MCF 10A (cell line): ENCODE measurements at regions not wholly inside any gene's neighbourhood (a gene's known extent, or its start where the extent isn't known, plus 50 kb on each side); places are given as distances from the start of the nearest gene placed in this dataset.

ENCODE experiments used
- BruUV-seq: library from RNA; stranded (reverse); fragments of 400-500 nt; replicated peaks from 2 replicates; lab custom pipeline; 2021; lab: Mats Ljungman, UMichigan
- CTCF ChIA-PET: fragments of 300-600 bp; sonication (Branson Sonifier 250); formaldehyde crosslinking; extraction: SDS; loops from one replicate; lab custom pipeline; 2021; ENCODE audit warnings: antibody characterized with exemption, inconsistent platforms; lab: Yijun Ruan, JAX
- POLR2A ChIA-PET: fragments of 300-600, 350-650 bp; sonication (Branson Sonifier 250); formaldehyde crosslinking; extraction: SDS; loops from one replicate; lab custom pipeline; 2020; ENCODE audit warnings: antibody characterized with exemption, inconsistent platforms; lab: Yijun Ruan, JAX
- DNase-seq: peaks from one replicate; pipeline ENCODE4 v3.0.0-alpha.2; 2018; ENCODE audit not compliant: unreplicated experiment
- H3K27ac Mint-ChIP-seq: one replicate; pipeline ENCODE4 v1.8.0; 2022; ENCODE audit warnings: mild to moderate bottlenecking, low read depth, mixed read lengths; ENCODE audit not compliant: unreplicated experiment
- H3K27me3 Mint-ChIP-seq: one replicate; pipeline ENCODE4 v1.8.0; 2022; ENCODE audit warnings: mixed read lengths; ENCODE audit not compliant: insufficient read depth, unreplicated experiment
- H3K36me3 Mint-ChIP-seq: one replicate; pipeline ENCODE4 v1.8.0; 2022; ENCODE audit warnings: mild to moderate bottlenecking, moderate library complexity, mixed read lengths; ENCODE audit not compliant: insufficient read depth, unreplicated experiment
- H3K4me1 Mint-ChIP-seq: one replicate; pipeline ENCODE4 v1.8.0; 2022; ENCODE audit warnings: mixed read lengths; ENCODE audit not compliant: insufficient read depth, unreplicated experiment
- H3K4me3 Mint-ChIP-seq: one replicate; pipeline ENCODE4 v1.8.0; 2022; ENCODE audit warnings: mild to moderate bottlenecking, moderate library complexity, mixed read lengths; ENCODE audit not compliant: unreplicated experiment
- H3K9me3 Mint-ChIP-seq: one replicate; pipeline ENCODE4 v1.8.0; 2022; ENCODE audit warnings: mixed read lengths; ENCODE audit not compliant: unreplicated experiment
- CTCF ChIP-seq: fragments of 200-600 bp; IDR thresholded peaks from one replicate; pipeline ENCODE4 v1.8.0; 2022; ENCODE audit warnings: antibody characterized with exemption, mild to moderate bottlenecking; ENCODE audit not compliant: unreplicated experiment
- intact Hi-C: fragments of 100-400 bp; cut with micrococcal nuclease; formaldehyde crosslinking; loops from 2 replicates; pipeline ENCODE4 v1.14.1; 2022

- no peaks in the 10 kb centered on the region for H3K27me3 Mint-ChIP-seq
- TF ChIP-seq CTCF: no peak
- no peaks in the 10 kb centered on the region for H3K9me3 Mint-ChIP-seq
- peaks cover under 1% of the 10 kb centered on the region for H3K4me1 Mint-ChIP-seq
- DNase-seq: peak; percentile 55
- no peaks in the 10 kb centered on the region for H3K36me3 Mint-ChIP-seq
- no peak overlapping the region for H3K4me3 Mint-ChIP-seq
- ChIA-PET POLR2A (interaction anchor here (0.6 kb wide), 1 partner anchor 49 kb away, joined by 3 read pairs; no protein-coding TSS in a partner anchor), CTCF (no interaction called here)
- BruUV-seq: no TSS peak
- no peak overlapping the region for H3K27ac Mint-ChIP-seq
- intact Hi-C loops: no loop called here
These were observed 164.8 kb downstream of the VEGFC start for GRCh38 chr4:176627916-176628315.

- no peaks in the 10 kb centered on the region for H3K9me3 Mint-ChIP-seq
- H3K27me3 Mint-ChIP-seq: no peaks in the 10 kb centered on the region
- no peak for TF ChIP-seq CTCF
- DNase-seq: no peak
- peaks cover 23% of the 10 kb centered on the region for H3K4me1 Mint-ChIP-seq
- ChIA-PET POLR2A (interaction anchor here (0.7 kb wide), 1 partner anchor 401 kb away, joined by 4 read pairs; no protein-coding TSS in a partner anchor), CTCF (interaction anchor here (0.6 kb wide), 1 partner anchor 708 kb away, joined by 3 read pairs; no protein-coding TSS in a partner anchor)
- no TSS peak for BruUV-seq
- intact Hi-C loops: no loop called here
- no peak overlapping the region for H3K27ac Mint-ChIP-seq
- H3K36me3 Mint-ChIP-seq: no peaks in the 10 kb centered on the region
- no peak overlapping the region for H3K4me3 Mint-ChIP-seq
These were observed 161.1 kb downstream of the VEGFC start for GRCh38 chr4:176631611-176632010.
